ENCODE measurements at regions not wholly inside any gene's neighbourhood (a gene's known extent, or its start where the extent isn't known, plus 50 kb on each side); places are given as distances from the start of the nearest gene placed in this dataset.
"Not testable (repeated sequence)": the region's sequence is repeated elsewhere in the genome, so short reads cannot be mapped to it uniquely, and the experiment has no call there.

DNA sequence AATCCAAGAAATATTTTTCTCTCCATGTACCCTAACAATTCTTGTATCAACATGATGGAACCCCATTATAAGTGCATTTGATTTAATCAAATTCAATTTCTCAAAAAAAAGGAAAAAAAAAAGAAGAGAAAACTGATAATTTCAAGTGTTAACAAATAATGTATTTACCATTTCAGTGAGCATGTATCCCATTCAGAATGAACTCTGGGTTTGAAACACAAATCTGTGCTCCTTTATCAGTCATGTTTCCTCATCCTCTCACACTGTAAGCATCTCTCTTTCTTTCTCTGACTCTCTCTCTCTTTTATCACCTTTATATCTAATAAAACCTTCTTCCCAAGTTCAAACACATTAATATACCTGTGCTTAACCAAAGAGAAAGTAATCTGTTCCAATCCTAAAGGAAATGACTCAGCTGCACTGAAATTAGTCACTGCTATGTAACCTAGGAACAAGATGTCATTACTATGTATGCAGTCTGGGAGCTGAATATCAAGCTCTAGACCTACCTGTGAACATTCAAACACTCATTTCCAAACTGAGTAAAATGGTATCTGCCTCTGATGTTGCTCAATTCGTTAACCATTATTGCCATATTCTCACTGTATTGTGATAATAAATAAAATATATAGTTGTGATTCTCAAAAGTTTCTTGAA is 135.0 kb upstream of the LRIG3 start:
- Mint-ChIP-seq H3K36me3 (no peaks in the 10 kb centered on the region), H3K27me3 (no peaks in the 10 kb centered on the region), H3K4me1 (no peaks in the 10 kb centered on the region), H3K9me3 (no peaks in the 10 kb centered on the region), H3K27ac (no peak overlapping the region), H3K4me3 (no peak overlapping the region)
- DNase-seq: no peak
- ATAC-seq (replicated peaks): no peak

DNA sequence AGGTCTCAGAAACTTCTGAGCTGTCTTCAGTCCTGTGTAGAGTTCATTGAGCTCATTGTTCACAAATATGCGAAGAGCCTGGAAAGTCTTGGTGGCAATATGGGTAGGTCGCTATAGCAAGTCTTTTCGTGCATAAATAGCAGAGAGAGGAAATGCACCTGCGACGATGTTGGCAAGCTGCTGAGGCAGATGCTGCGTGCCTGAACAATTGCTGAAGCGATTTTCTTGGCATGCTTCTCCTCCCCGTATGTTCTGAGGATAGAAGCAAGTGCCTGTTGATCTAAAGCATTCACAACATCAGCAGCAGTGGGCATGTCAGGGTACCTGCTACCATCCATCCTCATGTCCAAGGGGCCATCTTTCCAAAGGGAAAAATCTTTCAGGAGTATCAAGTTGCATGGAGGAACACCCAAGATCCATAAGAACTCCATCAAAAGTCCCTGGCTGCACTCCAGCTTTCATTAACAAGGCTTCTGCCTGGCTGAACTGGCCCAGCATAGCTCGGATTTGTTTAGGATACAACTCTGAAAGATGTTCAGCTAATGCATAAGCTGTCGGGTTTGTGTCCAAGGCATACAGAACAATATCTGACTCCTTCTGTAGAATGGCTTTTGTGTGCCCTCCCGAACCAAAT is 133.1 kb upstream of the LRIG3 start:
- not testable (repeated sequence) for H3K4me1 Mint-ChIP-seq; DNase-seq; H3K4me3 Mint-ChIP-seq; H3K27ac Mint-ChIP-seq; H3K9me3 Mint-ChIP-seq; ATAC-seq (replicated peaks); H3K27me3 Mint-ChIP-seq; H3K36me3 Mint-ChIP-seq

GRCh38 chr12:59046763-59047534 is 126.6 kb upstream of the LRIG3 start:
- Mint-ChIP-seq H3K9me3 (no peaks in the 10 kb centered on the region), H3K27ac (no peak overlapping the region), H3K36me3 (no peaks in the 10 kb centered on the region), H3K4me3 (no peak overlapping the region), H3K27me3 (no peaks in the 10 kb centered on the region), H3K4me1 (no peaks in the 10 kb centered on the region)
- no peak for ATAC-seq (replicated peaks)
- DNase-seq: no peak

DNA sequence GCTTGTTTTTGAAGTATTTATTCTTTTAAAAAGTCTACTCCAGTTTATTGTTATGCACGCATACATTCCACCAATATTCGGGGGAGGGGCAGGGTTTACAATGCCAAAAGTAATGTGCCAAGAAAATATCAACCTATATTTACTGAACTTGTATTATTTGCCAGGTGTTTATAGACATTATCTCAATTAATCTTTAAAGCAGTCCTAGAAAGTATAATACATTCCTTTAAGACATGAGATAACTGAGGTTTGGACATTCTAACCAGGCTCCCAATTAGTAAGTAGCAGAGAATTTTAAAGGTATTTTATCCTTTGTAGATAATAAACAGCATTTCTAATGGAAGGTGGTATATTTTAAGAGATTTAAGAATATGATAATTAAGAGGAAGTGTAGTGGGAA is 124.5 kb upstream of the LRIG3 start:
- H3K4me3 Mint-ChIP-seq: no peak overlapping the region
- H3K27ac Mint-ChIP-seq: no peak overlapping the region
- H3K36me3 Mint-ChIP-seq: no peaks in the 10 kb centered on the region
- ATAC-seq (replicated peaks) (no peak), DNase-seq (no peak)
- no peaks in the 10 kb centered on the region for H3K4me1 Mint-ChIP-seq
- no peaks in the 10 kb centered on the region for H3K27me3 Mint-ChIP-seq
- no peaks in the 10 kb centered on the region for H3K9me3 Mint-ChIP-seq

- Mint-ChIP-seq H3K27me3 (no peaks in the 10 kb centered on the region), H3K4me3 (no peak overlapping the region), H3K36me3 (no peaks in the 10 kb centered on the region), H3K9me3 (no peaks in the 10 kb centered on the region), H3K27ac (no peak overlapping the region), H3K4me1 (no peaks in the 10 kb centered on the region)
- DNase-seq: no peak
- no peak for ATAC-seq (replicated peaks)
Observed at GRCh38 chr12:59041241-59042121, 121.2 kb upstream of the LRIG3 start.

GRCh38 chr12:59040656-59041055 is 120.4 kb upstream of the LRIG3 start:
- Mint-ChIP-seq H3K9me3 (no peaks in the 10 kb centered on the region), H3K27me3 (no peaks in the 10 kb centered on the region), H3K27ac (no peak overlapping the region), H3K36me3 (no peaks in the 10 kb centered on the region), H3K4me1 (no peaks in the 10 kb centered on the region), H3K4me3 (no peak overlapping the region)
- DNase-seq (no peak), ATAC-seq (replicated peaks) (no peak)

GRCh38 chr12:59040043-59040442 is 119.7 kb upstream of the LRIG3 start:
- Mint-ChIP-seq H3K4me1 (no peaks in the 10 kb centered on the region), H3K4me3 (no peak overlapping the region), H3K27ac (no peak overlapping the region), H3K9me3 (no peaks in the 10 kb centered on the region), H3K27me3 (no peaks in the 10 kb centered on the region), H3K36me3 (no peaks in the 10 kb centered on the region)
- no peak for DNase-seq
- no peak for ATAC-seq (replicated peaks)

DNA sequence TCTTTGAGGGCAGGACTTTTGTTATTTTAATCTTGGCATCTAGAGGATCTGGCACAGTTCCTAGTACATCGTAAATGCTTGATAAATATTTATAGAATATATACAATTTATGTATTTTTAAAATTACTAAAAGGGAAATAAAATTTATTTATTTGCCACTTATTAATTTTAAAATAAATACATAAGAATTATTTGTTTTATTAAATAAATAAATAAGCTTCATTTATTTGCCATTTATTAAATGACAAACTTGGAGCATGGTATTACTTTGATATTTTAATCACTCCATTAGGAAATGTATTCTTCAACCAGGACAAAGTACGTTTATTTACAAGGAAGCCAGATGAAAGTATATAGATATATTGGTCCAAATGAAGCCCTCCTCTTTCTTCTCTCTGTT is 118.7 kb upstream of the LRIG3 start:
- Mint-ChIP-seq H3K27me3 (no peaks in the 10 kb centered on the region), H3K36me3 (no peaks in the 10 kb centered on the region), H3K9me3 (no peaks in the 10 kb centered on the region), H3K27ac (no peak overlapping the region), H3K4me1 (no peaks in the 10 kb centered on the region), H3K4me3 (no peak overlapping the region)
- DNase-seq: no peak
- ATAC-seq (replicated peaks): no peak

- Mint-ChIP-seq H3K4me3 (no peak overlapping the region), H3K27ac (no peak overlapping the region), H3K4me1 (no peaks in the 10 kb centered on the region), H3K36me3 (no peaks in the 10 kb centered on the region), H3K9me3 (no peaks in the 10 kb centered on the region), H3K27me3 (no peaks in the 10 kb centered on the region)
- no peak for ATAC-seq (replicated peaks)
- no peak for DNase-seq
Observed at GRCh38 chr12:59036973-59037762, 116.9 kb upstream of the LRIG3 start.

GRCh38 chr12:59036347-59036746 is 116.0 kb upstream of the LRIG3 start:
- no peaks in the 10 kb centered on the region for H3K9me3 Mint-ChIP-seq
- no peak overlapping the region for H3K4me3 Mint-ChIP-seq
- H3K27ac Mint-ChIP-seq: no peak overlapping the region
- H3K27me3 Mint-ChIP-seq: no peaks in the 10 kb centered on the region
- H3K36me3 Mint-ChIP-seq: no peaks in the 10 kb centered on the region
- no peaks in the 10 kb centered on the region for H3K4me1 Mint-ChIP-seq
- DNase-seq (no peak), ATAC-seq (replicated peaks) (no peak)

GRCh38 chr12:59031313-59031712 is 111.0 kb upstream of the LRIG3 start:
- Mint-ChIP-seq H3K36me3 (no peaks in the 10 kb centered on the region), H3K4me3 (no peak overlapping the region), H3K27ac (no peak overlapping the region), H3K9me3 (no peaks in the 10 kb centered on the region), H3K27me3 (no peaks in the 10 kb centered on the region), H3K4me1 (no peaks in the 10 kb centered on the region)
- no peak for DNase-seq
- no peak for ATAC-seq (replicated peaks)

DNA sequence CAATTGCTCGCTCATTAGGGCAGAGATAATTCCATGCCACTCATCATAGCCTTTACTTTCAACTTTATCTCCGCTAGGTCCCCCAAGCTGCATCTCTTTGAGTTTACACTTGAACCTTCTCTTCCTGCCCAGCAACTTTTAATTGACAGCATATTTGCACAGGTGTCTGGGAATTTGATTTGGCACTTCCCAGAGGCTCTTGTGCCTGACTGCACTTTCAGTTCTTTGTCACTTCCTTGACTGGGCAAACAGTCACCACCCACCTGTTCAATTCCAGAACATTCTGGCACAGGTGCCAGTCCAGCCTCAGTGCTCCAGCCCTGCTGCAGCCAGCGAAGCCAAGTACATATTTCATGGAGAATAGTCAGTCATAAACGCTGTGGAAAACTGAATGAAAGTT is 110.1 kb upstream of the LRIG3 start:
- Mint-ChIP-seq H3K9me3 (no peaks in the 10 kb centered on the region), H3K36me3 (no peaks in the 10 kb centered on the region), H3K4me3 (no peak overlapping the region), H3K27ac (no peak overlapping the region), H3K27me3 (no peaks in the 10 kb centered on the region), H3K4me1 (no peaks in the 10 kb centered on the region)
- ATAC-seq (replicated peaks) (no peak), DNase-seq (no peak)

GRCh38 chr12:59027199-59027598 is 106.9 kb upstream of the LRIG3 start:
- Mint-ChIP-seq H3K9me3 (peaks cover 4% of the 10 kb centered on the region in 2 donors), H3K4me3 (no peak overlapping the region), H3K36me3 (no peaks in the 10 kb centered on the region), H3K27me3 (no peaks in the 10 kb centered on the region), H3K4me1 (no peaks in the 10 kb centered on the region), H3K27ac (no peak overlapping the region)
- DNase-seq: no peak
- ATAC-seq (replicated peaks): no peak

Measured in stimulated activated naive B cell treated with anti-CD40 and anti-IgM and Interleukin-4, amounts not matched to agents 10 μg/mL and 1 μg/mL and 100 μg/mL, for 72 hours (primary cell).